ENCODE measurements at regions not wholly inside any gene's neighbourhood (a gene's known extent, or its start where the extent isn't known, plus 50 kb on each side); places are given as distances from the start of the nearest gene placed in this dataset.

- H3K9me2 ChIP-seq (ENCODE audit: insufficient read depth): no peaks in the 10 kb centered on the region
- no peaks in the 10 kb centered on the region for H4K20me1 ChIP-seq (ENCODE audit: insufficient read depth)
- no peaks in the 10 kb centered on the region for H3K9me3 ChIP-seq (ENCODE audit: control insufficient read depth in 1 of 2, insufficient read depth in 1 of 2, low read depth in 1 of 2, low read length in 2 of 2)
- intact Hi-C loops (cut with micrococcal nuclease): no loop called here
- DNase-seq (ENCODE audit: low read depth, low spot score) (no peak), ATAC-seq (no peak)
- no peaks in the 10 kb centered on the region for H3K36me3 ChIP-seq (ENCODE audit: control insufficient read depth in 1 of 2, insufficient read depth in 2 of 2, low read length in 2 of 2)
- H3K79me2 ChIP-seq (ENCODE audit: insufficient read depth, low read length): no peaks in the 10 kb centered on the region
- H3K9ac ChIP-seq (ENCODE audit: low read length): no peak overlapping the region
- H3K4me1 ChIP-seq (ENCODE audit: control insufficient read depth in 1 of 2, insufficient read depth in 2 of 2, low read length in 2 of 2): no peaks in the 10 kb centered on the region
- ChIA-PET CTCF (no interaction called here), POLR2A (no interaction called here), RAD21 (ENCODE audit: low non-redundant PET in 1 of 2, low total read pairs in 2 of 2, uncharacterized antibody in 2 of 2, unreplicated experiment in 2 of 2) (no interaction called here)
- H3K4me2 ChIP-seq (ENCODE audit: low read length): no peak overlapping the region
- H2AFZ ChIP-seq (ENCODE audit: low read depth, low read length, poor library complexity, severe bottlenecking): no peak overlapping the region
- no peak overlapping the region for H3K4me3 ChIP-seq (replicated peaks in 1 of 2; ENCODE audit: low read depth in 1 of 2, low read length in 2 of 2)
- TF ChIP-seq ZFX (IDR thresholded peaks at IDR 0.05): no peak
- no peak for TF ChIP-seq SP1 (IDR thresholded peaks at IDR 0.05; ENCODE audit: low read depth)
- no peak for TF ChIP-seq ZNF274 (IDR thresholded peaks at IDR 0.05; ENCODE audit: low read depth, low read length)
- TF ChIP-seq EZH2phosphoT487 (IDR thresholded peaks at IDR 0.05; ENCODE audit: borderline replicate concordance): no peak
- no peak for TF ChIP-seq YY1 (IDR thresholded peaks at IDR 0.05; ENCODE audit: extremely low read depth, insufficient replicate concordance, low read depth, low read length)
- TF ChIP-seq JUND (IDR thresholded peaks at IDR 0.05): no peak
- no peak for TF ChIP-seq EGR1 (IDR thresholded peaks at IDR 0.05; ENCODE audit: low read depth)
- no peak for TF ChIP-seq POLR2AphosphoS5 (IDR thresholded peaks at IDR 0.05; ENCODE audit: low read depth, low read length)
- no peak for TF ChIP-seq RAD21 (IDR thresholded peaks at IDR 0.05; ENCODE audit: low read depth)
- no peak for TF ChIP-seq CEBPB (IDR thresholded peaks at IDR 0.05; ENCODE audit: low read depth)
- TF ChIP-seq POLR2A (IDR thresholded peaks at IDR 0.05; ENCODE audit: borderline replicate concordance, extremely low read depth, insufficient read depth, insufficient read length): no peak
- no peak for TF ChIP-seq ZBTB33 (IDR thresholded peaks at IDR 0.05; ENCODE audit: extremely low read depth, insufficient replicate concordance, low read length)
- TF ChIP-seq REST (IDR thresholded peaks at IDR 0.05; ENCODE audit: low read depth): no peak
- no peak for TF ChIP-seq CTCF (IDR thresholded peaks at IDR 0.05 in 2 of 3, conservative IDR thresholded peaks at IDR 0.05 in 1 of 3; ENCODE audit: borderline replicate concordance in 1 of 3, insufficient read depth in 1 of 3, low read depth in 2 of 3, low read length in 2 of 3)
- no peak for TF ChIP-seq EZH2 (IDR thresholded peaks at IDR 0.05)
- no peak for TF ChIP-seq SIN3A (IDR thresholded peaks at IDR 0.05; ENCODE audit: low read depth)
- TF ChIP-seq CBX3 (IDR thresholded peaks at IDR 0.05; ENCODE audit: low read depth): no peak
- TF ChIP-seq MAX (IDR thresholded peaks at IDR 0.05): no peak
- no peak for TF ChIP-seq ATF3 (IDR thresholded peaks at IDR 0.05)
- TF ChIP-seq TCF7L2 (IDR thresholded peaks at IDR 0.05; ENCODE audit: borderline replicate concordance, extremely low read depth, insufficient read depth, insufficient read length): no peak
- no peak overlapping the region for H3K27ac ChIP-seq (ENCODE audit: low read depth, low read length)
- BruUV-seq (replicated peaks): no TSS peak
- H3K27me3 ChIP-seq (ENCODE audit: insufficient read depth, low read length): peaks cover 39% of the 10 kb centered on the region
Observed at GRCh38 chr16:13808102-13808501, 111.9 kb upstream of the ERCC4 start.
